GM23338 (cell line): ENCODE measurements at regions not wholly inside any gene's neighbourhood (a gene's known extent, or its start where the extent isn't known, plus 50 kb on each side); places are given as distances from the start of the nearest gene placed in this dataset.

Experiments used
- ATAC-seq: fragments of 200-7000 bp; cut with Tn5 transposase; 3 replicates; pipeline ENCODE4 v1.9.1; 2020
- DNase-seq: peaks from one replicate; pipeline ENCODE4 v3.0.0-alpha.2; 2015; ENCODE audit warnings: low spot score
- H2AFZ ChIP-seq: fragments of 200-600 bp; sonication (generic); 2 replicates; pipeline ENCODE4 v1.8.0; 2016; ENCODE audit warnings: antibody characterized with exemption, mild to moderate bottlenecking, moderate library complexity
- H3F3A ChIP-seq: fragments of 200-600 bp; sonication (generic); replicated peaks from 2 replicates; pipeline ENCODE4 v1.8.0; 2017; ENCODE audit warnings: antibody characterized with exemption, mixed run types, low read depth
- H3K27ac ChIP-seq: fragments of 200-600 bp; sonication (generic); 2 replicates; pipeline ENCODE4 v1.6.1; 2016; ENCODE audit warnings: low read depth
- H3K27me3 ChIP-seq: fragments of 200-600 bp; sonication (generic); 2 replicates; pipeline ENCODE4 v1.8.0; 2016; ENCODE audit warnings: mild to moderate bottlenecking, mixed run types, moderate library complexity; ENCODE audit not compliant: insufficient read depth
- H3K36me3 ChIP-seq: fragments of 200-600 bp; sonication (generic); 2 replicates; pipeline ENCODE4 v1.8.0; 2016; ENCODE audit warnings: mild to moderate bottlenecking; ENCODE audit not compliant: insufficient read depth
- H3K4me1 ChIP-seq: fragments of 200-600 bp; sonication (generic); 2 replicates; pipeline ENCODE4 v1.8.0; 2016; ENCODE audit warnings: mild to moderate bottlenecking, moderate library complexity; ENCODE audit not compliant: insufficient read depth
- H3K4me2 ChIP-seq: fragments of 200-600 bp; sonication (generic); 2 replicates; pipeline ENCODE4 v1.7.1; 2017; ENCODE audit warnings: mixed run types
- H3K4me3 ChIP-seq: fragments of 200-600 bp; sonication (generic); 2 replicates; pipeline ENCODE4 v1.6.1; 2016; ENCODE audit warnings: mixed run types
- H3K79me2 ChIP-seq: fragments of 200-600 bp; sonication (generic); replicated peaks from 2 replicates; pipeline ENCODE4 v1.8.0; 2017; ENCODE audit warnings: mild to moderate bottlenecking; ENCODE audit not compliant: insufficient read depth
- H3K9me2 ChIP-seq: fragments of 200-600 bp; sonication (generic); 2 replicates; pipeline ENCODE4 v1.8.0; 2017; ENCODE audit not compliant: insufficient read depth
- H4K20me1 ChIP-seq: fragments of 200-600 bp; sonication (generic); replicated peaks from 2 replicates; pipeline ENCODE4 v1.8.0; 2017; ENCODE audit warnings: mild to moderate bottlenecking; ENCODE audit not compliant: insufficient read depth
- H3K27ac Mint-ChIP-seq: 2 replicates; pipeline ENCODE4 v1.8.0; 2020; ENCODE audit warnings: inconsistent platforms, mild to moderate bottlenecking, moderate library complexity, mixed read lengths
- H3K27me3 Mint-ChIP-seq: 3 replicates; pipeline ENCODE4 v1.8.0; 2022; ENCODE audit warnings: low read depth, mild to moderate bottlenecking, moderate library complexity, mixed read lengths, inconsistent platforms; ENCODE audit not compliant: insufficient read depth, poor library complexity
- H3K36me3 Mint-ChIP-seq: 3 replicates; pipeline ENCODE4 v1.8.0; 2021; ENCODE audit warnings: low read depth, mild to moderate bottlenecking, inconsistent platforms, moderate library complexity, mixed read lengths
- H3K4me1 Mint-ChIP-seq: 3 replicates; pipeline ENCODE4 v1.8.0; 2020; ENCODE audit warnings: mild to moderate bottlenecking, inconsistent platforms, mixed read lengths
- H3K4me3 Mint-ChIP-seq: 3 replicates; pipeline ENCODE4 v1.8.0; 2021; ENCODE audit warnings: moderate library complexity, mild to moderate bottlenecking, inconsistent platforms, mixed read lengths
- H3K9me3 Mint-ChIP-seq: 3 replicates; pipeline ENCODE4 v1.8.0; 2020; ENCODE audit warnings: moderate library complexity, mild to moderate bottlenecking, inconsistent platforms, mixed read lengths
- CREB1 ChIP-seq: fragments of 250-450 bp; sonication (Bioruptor Pico); IDR thresholded peaks from 2 replicates; pipeline ENCODE4 v1.5.0; 2020; ENCODE audit warnings: low read depth, mild to moderate bottlenecking, moderate library complexity
- EZH2 ChIP-seq: fragments of 200-600 bp; sonication (generic); IDR thresholded peaks from one replicate; pipeline ENCODE4 v1.8.0; 2017; ENCODE audit warnings: antibody characterized with exemption, mild to moderate bottlenecking, low read depth; ENCODE audit not compliant: unreplicated experiment
- STAT1 ChIP-seq: IDR thresholded peaks from one replicate; pipeline ENCODE4 v1.6.1; 2016; ENCODE audit warnings: antibody characterized with exemption; ENCODE audit not compliant: unreplicated experiment
- ZNF331 ChIP-seq: fragments of 250-450 bp; sonication (Bioruptor Pico); IDR thresholded peaks from 2 replicates; pipeline ENCODE4 v1.5.0; 2020; ENCODE audit warnings: low read depth, mild to moderate bottlenecking, moderate library complexity
- TF ChIP-seq, protein P1 (sequence below): IDR thresholded peaks from 2 replicates; pipeline ENCODE4 v1.6.1; 2016; ENCODE audit warnings: antibody characterized with exemption
- TF ChIP-seq, protein P2 (sequence below), 2 experiments: fragments of 200-600 bp in 1 of 2; sonication (generic) in 1 of 2; conservative IDR thresholded peaks; 2 replicates each; pipeline versions ENCODE4 v1.5.1 to v1.6.1; 2016 to 2017; ENCODE audit warnings: antibody characterized with exemption in 2 of 2, low read depth in 2 of 2, mild to moderate bottlenecking in 2 of 2, moderate library complexity in 1 of 2
- TF ChIP-seq, protein P3 (sequence below): IDR thresholded peaks from one replicate; pipeline ENCODE4 v1.6.1; 2018; ENCODE audit warnings: antibody characterized with exemption; ENCODE audit not compliant: unreplicated experiment

DNA sequence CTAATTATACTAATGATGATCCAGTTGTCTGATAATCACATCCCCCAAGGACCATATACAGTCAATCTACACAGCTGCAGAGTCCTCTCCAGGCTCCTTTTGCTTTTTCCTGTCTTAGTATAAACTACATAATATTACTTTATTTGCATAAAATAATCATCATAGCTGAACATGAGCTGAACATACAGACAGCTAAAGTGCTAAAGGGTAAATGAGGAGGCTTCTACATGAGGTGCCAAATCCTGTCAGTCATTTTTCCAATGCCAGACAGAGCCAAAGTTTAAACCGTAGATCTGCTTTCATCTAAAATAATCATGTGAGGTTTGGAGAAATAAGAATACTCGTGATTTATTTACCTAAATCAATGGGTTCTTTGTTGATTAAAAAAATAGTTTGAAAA, 1530.1 kb upstream of the PABPC4L start (continued):
- TF ChIP-seq, protein P1, sequence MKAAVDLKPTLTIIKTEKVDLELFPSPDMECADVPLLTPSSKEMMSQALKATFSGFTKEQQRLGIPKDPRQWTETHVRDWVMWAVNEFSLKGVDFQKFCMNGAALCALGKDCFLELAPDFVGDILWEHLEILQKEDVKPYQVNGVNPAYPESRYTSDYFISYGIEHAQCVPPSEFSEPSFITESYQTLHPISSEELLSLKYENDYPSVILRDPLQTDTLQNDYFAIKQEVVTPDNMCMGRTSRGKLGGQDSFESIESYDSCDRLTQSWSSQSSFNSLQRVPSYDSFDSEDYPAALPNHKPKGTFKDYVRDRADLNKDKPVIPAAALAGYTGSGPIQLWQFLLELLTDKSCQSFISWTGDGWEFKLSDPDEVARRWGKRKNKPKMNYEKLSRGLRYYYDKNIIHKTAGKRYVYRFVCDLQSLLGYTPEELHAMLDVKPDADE = no peak
- TF ChIP-seq STAT1 = no peak
- no peak for TF ChIP-seq CREB1 (CRISPR knock-in tag)
- TF ChIP-seq, protein P2, sequence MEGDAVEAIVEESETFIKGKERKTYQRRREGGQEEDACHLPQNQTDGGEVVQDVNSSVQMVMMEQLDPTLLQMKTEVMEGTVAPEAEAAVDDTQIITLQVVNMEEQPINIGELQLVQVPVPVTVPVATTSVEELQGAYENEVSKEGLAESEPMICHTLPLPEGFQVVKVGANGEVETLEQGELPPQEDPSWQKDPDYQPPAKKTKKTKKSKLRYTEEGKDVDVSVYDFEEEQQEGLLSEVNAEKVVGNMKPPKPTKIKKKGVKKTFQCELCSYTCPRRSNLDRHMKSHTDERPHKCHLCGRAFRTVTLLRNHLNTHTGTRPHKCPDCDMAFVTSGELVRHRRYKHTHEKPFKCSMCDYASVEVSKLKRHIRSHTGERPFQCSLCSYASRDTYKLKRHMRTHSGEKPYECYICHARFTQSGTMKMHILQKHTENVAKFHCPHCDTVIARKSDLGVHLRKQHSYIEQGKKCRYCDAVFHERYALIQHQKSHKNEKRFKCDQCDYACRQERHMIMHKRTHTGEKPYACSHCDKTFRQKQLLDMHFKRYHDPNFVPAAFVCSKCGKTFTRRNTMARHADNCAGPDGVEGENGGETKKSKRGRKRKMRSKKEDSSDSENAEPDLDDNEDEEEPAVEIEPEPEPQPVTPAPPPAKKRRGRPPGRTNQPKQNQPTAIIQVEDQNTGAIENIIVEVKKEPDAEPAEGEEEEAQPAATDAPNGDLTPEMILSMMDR (conservative IDR thresholded peaks at IDR 0.05; ENCODE audit: low read depth in 2 of 2) = no peak
- TF ChIP-seq ZNF331 (CRISPR knock-in tag) = no peak
- no peak for TF ChIP-seq EZH2
- TF ChIP-seq, protein P3, sequence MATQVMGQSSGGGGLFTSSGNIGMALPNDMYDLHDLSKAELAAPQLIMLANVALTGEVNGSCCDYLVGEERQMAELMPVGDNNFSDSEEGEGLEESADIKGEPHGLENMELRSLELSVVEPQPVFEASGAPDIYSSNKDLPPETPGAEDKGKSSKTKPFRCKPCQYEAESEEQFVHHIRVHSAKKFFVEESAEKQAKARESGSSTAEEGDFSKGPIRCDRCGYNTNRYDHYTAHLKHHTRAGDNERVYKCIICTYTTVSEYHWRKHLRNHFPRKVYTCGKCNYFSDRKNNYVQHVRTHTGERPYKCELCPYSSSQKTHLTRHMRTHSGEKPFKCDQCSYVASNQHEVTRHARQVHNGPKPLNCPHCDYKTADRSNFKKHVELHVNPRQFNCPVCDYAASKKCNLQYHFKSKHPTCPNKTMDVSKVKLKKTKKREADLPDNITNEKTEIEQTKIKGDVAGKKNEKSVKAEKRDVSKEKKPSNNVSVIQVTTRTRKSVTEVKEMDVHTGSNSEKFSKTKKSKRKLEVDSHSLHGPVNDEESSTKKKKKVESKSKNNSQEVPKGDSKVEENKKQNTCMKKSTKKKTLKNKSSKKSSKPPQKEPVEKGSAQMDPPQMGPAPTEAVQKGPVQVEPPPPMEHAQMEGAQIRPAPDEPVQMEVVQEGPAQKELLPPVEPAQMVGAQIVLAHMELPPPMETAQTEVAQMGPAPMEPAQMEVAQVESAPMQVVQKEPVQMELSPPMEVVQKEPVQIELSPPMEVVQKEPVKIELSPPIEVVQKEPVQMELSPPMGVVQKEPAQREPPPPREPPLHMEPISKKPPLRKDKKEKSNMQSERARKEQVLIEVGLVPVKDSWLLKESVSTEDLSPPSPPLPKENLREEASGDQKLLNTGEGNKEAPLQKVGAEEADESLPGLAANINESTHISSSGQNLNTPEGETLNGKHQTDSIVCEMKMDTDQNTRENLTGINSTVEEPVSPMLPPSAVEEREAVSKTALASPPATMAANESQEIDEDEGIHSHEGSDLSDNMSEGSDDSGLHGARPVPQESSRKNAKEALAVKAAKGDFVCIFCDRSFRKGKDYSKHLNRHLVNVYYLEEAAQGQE = no peak

DNA sequence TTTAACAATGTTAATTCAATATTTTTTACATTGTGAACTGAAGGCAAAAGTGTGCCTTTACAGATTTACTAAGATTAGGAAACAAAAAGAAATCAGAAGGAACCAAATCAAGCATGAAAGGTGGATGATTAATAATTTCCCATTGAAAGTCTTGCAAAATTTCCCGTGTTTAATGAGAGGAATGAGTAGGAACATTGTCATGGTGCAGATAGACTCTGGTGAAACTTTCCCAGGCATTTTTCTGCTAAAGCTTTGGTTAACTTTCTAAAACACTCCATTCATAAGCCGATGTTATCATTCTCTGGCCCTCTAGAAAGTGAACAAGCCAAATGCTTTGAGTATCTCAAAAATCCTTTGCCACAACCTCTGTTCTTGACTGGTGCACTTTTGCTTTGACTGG, 1522.8 kb upstream of the PABPC4L start:
- Histone ChIP-seq H4K20me1 (no peaks in the 10 kb centered on the region), H3K27ac (no peak overlapping the region), H3K4me2 (no peak overlapping the region), H3K79me2 (no peaks in the 10 kb centered on the region), H3K36me3 (no peaks in the 10 kb centered on the region), H3K27me3 (no peaks in the 10 kb centered on the region), H3K9me2 (no peaks in the 10 kb centered on the region; the same call in 1 of the 2 replicates), H2AFZ (peak overlapping the region; percentile 23; the same call in 1 of the 2 replicates), H3K4me1 (no peaks in the 10 kb centered on the region), H3K4me3 (no peak overlapping the region), H3F3A (no peaks in the 10 kb centered on the region)
- ATAC-seq (no peak), DNase-seq (no peak)
- H3K4me1 Mint-ChIP-seq = no peaks in the 10 kb centered on the region
- peaks cover 2% of the 10 kb centered on the region for H3K27me3 Mint-ChIP-seq
- no peak overlapping the region for H3K4me3 Mint-ChIP-seq
- H3K36me3 Mint-ChIP-seq = no peaks in the 10 kb centered on the region
- H3K27ac Mint-ChIP-seq = no peak overlapping the region
- H3K9me3 Mint-ChIP-seq = no peaks in the 10 kb centered on the region; the same call in 2 of the 3 replicates
- TF ChIP-seq, protein P1 = no peak
- no peak for TF ChIP-seq EZH2
